Left renal cortex interstitium (tissue), 4 donors: ENCODE measurements at regions not wholly inside any gene's neighbourhood (a gene's known extent, or its start where the extent isn't known, plus 50 kb on each side); places are given as distances from the start of the nearest gene placed in this dataset.

Experiments
- DNase-seq, 4 donors: peaks; one replicate each; pipeline ENCODE4 v3.0.0-alpha.2; 2013; ENCODE audit warnings: low read depth in 4 of 4, low spot score in 2 of 4, missing footprints in 1 of 4

DNA sequence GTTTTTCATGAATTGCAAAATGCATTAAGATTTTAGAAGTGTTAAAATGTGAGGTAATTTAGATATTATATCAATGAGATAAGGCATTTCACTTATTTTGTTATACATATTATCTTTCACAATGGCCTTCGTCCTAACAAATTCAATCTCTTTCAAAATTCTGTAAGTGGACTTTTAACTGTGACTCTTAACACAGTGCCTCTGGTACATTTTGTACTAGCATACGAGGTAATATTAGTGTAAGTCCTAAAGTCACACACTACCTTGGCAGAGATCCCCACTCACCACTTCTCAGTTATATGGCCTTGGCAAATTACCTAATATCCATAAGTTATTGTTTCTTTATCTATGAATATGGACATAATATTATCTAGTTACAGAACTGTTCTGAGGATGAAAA, 101.3 kb upstream of the SLITRK6 start:
- DNase-seq, result no peak

DNA sequence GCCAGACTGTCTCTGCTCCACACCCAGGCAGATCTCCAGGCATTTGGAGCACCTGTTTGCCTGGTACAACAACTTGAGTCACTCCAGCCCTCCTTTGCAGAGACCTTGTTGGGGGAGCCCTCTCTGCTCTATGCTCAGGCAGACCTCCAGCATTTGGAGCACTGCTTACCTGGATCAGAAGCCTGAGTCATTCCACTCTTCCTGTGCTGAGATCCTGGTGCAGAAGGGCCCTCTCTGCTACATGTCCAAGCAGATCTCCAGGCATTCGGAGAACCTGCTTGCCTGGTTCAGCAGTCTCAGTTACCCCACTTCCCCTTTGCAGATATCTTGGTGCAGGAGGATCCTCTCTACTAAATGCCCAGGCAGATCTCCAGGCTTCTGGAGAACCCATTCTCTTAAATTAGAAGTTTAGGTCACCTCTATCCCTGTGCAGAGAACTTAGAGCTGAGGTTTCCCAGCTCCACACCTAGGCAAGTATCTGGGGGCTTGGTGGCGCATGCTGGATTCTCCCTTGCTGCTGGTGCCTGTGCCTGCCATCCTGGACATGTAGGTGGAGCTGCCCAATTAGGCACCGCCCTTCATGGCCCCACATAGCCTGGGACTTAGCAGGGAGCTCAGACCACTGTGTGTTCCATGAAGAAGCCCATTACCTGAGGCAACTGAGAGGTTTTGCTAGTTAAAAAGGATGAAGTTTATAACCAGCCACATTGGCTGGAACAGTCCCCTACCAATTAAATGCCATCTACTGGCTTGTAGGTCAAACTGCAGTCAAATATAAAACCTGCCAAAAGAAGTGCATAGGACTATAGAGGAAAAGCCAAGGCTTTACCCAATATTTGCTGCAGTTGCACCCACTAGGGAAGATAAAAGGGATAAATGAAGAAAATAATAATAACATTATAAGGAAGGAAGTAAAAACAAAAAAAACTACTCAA, 97.6 kb upstream of the SLITRK6 start:
- DNase-seq, result no peak

DNA sequence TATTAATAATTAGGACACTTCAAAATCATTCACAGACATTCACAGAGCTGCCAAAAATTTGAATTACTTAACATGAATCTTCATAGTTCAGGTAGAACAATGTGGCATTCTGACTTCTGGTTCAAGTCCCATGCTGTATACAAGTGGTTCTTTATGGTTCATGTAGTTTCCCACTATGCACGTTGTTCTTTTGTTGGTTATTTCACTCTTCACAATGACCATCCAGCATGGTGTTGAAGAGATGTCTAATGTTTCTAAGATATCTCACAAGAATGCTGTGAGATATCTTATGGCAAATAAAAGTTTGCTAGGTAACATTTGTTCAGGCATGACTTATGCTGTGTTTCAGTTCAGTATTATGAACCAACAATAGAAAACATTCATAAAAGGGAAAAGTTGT, 88.2 kb upstream of the SLITRK6 start:
- DNase-seq, result no peak

DNA sequence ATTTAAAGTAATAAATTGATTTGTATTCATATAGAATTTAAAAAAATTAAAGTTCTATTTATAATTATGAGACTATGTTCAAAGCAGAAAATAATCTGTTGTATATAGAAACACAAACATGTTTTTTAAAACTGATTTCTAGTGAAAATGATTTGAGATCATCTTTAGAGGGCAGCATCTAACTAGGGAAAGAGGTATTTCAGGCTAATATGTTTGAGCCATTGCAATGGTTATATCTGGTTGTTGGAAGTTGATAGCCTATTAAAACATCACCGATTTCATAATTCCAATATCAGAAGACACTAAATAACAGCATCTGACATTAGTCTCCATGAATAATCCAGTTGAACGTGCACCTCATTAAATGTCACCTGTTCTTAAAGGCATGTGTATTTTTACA, 79.8 kb upstream of the SLITRK6 start:
- no peak for DNase-seq

DNA sequence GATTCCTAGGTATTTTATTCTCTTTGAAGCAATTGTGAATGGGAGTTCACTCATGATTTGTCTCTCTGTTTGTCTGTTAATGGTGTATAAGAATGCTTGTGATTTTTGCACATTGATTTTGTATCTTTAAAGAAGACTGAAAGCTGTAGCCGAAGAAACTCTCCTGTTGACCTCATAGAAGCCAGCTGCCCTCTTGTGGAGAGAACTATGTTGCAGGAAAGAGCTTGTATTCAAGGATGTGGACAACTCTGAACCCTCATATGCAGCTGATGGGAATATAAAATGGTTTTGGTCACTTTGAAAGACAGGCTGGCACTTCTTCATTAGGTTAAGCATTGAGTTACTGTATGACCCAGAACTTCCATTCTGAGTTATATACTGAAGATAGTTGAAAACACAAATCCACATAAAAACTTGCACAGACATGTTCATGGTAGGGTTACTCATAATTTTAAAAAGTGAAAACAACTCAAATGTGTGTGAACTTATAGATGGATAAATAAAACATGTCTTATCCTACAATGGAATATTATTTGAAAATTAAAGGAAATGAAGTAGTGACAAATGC, 65.8 kb upstream of the SLITRK6 start:
- no peak for DNase-seq

GRCh38 chr13:85853901-85854663, 54.9 kb upstream of the SLITRK6 start:
- no peak for DNase-seq

DNA sequence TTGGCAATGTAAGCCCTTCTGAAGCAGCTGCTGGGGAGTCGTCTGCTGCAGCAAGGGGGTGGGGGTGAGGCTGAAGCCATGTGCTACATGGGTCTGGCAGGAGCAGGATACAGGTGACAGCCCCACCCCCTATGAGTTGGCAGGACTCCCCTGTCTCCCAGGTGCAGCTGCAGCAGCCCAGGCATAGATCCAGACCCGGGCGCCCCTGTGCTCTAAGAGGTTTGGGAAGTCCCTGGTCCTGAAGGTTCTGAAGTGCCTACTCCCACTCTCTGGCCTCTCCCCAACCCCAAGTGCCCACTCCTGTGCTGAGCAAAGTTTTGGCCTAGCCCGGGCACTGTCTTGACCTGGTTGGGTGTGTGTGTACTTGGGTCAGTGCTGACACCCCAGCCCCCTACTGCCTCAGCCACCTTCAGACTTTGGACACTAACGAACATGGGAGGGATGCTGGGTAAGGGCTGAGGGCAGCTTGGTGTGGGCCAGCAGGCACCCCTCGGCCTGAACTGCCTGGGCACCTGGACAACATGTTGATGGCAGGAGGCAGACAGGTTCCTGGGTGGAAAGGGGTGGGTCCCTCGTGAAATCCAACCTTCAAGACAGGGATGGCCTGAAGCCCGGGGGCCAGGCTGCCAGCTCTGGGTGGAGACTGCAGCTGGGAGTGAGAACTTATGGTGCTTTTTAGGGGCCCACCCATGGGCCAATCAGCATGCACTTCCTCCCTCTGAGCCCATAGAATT, 54.1 kb upstream of the SLITRK6 start:
- DNase-seq, result no peak
